ENCODE measurements at regions not wholly inside any gene's neighbourhood (a gene's known extent, or its start where the extent isn't known, plus 50 kb on each side); places are given as distances from the start of the nearest gene placed in this dataset.

DNA sequence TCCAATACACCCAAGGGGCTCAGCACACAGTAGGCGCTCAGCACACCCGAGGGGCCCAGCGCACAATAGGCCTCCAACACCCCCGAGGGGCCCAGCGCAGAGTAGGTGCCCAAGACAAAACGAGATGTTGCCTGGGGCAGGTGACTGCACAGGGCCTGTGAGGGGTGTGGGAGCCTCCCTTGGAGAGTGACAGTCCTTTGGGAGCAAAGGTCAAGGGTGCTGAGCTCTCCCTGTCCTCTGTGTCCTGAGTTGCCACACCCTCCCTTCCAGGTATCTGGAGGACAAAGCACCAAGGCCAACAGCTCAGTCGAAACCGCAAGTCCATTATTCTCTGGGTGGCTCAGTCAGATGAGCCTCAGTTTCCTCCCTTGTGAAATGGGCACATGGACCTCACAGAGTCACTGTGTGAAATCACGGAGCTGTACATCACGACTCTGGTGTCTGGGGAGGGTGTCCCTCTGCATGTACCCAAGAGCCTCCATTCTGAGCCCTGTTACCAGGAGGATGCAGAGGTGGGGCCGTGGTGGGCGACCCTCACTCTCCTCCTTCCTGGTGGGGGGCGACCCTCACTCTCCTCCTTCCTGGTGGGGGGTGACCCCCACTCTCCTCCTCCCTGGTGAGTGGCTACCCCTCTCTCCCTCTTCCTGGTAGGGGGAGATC lies 81.3 kb downstream of the FOXL3 start:
- Histone ChIP-seq H3K4me3 (no peak overlapping the region), H3K27ac (no peak overlapping the region), H3K36me3 (no peaks in the 10 kb centered on the region), H3K4me1 (no peaks in the 10 kb centered on the region), H3K27me3 (no peaks in the 10 kb centered on the region), H3K9me3 (no peaks in the 10 kb centered on the region)
- intact Hi-C loops (cut with DNase I) = no loop called here
- ATAC-seq = peak; percentile 3
- TF ChIP-seq, protein P1, sequence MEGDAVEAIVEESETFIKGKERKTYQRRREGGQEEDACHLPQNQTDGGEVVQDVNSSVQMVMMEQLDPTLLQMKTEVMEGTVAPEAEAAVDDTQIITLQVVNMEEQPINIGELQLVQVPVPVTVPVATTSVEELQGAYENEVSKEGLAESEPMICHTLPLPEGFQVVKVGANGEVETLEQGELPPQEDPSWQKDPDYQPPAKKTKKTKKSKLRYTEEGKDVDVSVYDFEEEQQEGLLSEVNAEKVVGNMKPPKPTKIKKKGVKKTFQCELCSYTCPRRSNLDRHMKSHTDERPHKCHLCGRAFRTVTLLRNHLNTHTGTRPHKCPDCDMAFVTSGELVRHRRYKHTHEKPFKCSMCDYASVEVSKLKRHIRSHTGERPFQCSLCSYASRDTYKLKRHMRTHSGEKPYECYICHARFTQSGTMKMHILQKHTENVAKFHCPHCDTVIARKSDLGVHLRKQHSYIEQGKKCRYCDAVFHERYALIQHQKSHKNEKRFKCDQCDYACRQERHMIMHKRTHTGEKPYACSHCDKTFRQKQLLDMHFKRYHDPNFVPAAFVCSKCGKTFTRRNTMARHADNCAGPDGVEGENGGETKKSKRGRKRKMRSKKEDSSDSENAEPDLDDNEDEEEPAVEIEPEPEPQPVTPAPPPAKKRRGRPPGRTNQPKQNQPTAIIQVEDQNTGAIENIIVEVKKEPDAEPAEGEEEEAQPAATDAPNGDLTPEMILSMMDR (IDR thresholded peaks at IDR 0.05) = no peak
- DNase-seq = no peak

DNA sequence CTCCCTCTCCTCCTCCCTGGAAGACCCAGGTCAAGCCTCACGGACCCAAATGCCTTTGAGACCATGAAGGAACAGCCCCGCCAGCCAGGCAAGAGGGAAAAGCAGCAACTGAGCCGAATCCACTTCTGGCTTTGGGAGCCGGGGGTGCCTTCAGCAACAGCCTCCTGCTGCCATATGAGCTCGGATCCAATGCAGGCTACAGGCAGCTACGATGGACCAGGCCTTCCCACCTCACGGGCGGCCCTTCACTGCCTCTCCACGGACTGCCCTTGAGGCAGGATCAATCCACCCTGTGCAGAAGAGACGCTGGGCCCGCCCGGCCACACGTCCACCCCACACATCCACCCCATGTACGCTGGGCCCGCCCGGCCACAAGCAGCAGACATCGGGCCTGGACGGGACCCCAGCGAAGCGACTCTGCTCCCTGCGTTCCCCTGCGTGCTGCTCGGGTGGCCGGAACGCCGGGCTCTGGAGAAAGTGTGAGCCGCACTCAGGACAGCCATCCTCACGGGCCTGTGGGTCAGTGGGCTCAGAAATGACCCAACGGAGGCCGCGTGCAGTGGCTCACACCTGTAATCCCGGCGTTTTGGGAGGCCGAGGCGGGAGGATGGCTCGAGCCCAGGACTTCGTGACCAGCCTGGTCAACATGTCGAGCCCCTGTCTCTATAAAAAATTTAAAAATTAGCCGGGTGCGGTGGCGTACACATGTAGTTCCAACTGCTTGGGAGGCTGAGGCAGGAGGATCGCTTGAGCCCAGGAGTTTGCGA lies 82.0 kb downstream of the FOXL3 start:
- peak; percentile 62 for DNase-seq
- no peak for ATAC-seq
- Histone ChIP-seq H3K4me3 (no peak overlapping the region), H3K36me3 (no peaks in the 10 kb centered on the region), H3K27ac (no peak overlapping the region), H3K4me1 (no peaks in the 10 kb centered on the region), H3K9me3 (no peaks in the 10 kb centered on the region), H3K27me3 (no peaks in the 10 kb centered on the region)
- intact Hi-C loops (cut with DNase I) = no loop called here
- TF ChIP-seq, protein P1 (IDR thresholded peaks at IDR 0.05) = no peak

DNA sequence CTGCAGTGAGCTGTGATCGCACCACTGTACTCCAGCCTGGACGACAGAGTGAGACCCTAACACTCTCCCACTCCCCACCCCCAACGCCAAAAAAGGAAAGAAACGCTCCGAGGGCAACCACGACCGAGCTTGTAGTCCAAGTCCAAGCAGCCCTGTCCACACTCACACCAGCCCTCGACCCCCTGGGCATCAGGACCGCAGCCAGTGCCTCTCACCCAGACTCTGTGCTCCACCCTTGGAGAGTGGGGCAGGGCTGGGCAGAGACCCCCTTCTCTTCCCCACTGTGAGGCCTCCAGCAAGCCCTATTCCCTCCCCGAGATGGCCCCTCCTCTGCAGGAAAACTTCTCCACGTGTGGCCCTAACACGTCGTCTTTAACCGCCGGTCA lies 82.6 kb downstream of the FOXL3 start:
- ATAC-seq (no peak), DNase-seq (peak; percentile 53)
- H3K4me1 ChIP-seq = no peaks in the 10 kb centered on the region
- no peak overlapping the region for H3K4me3 ChIP-seq
- no peaks in the 10 kb centered on the region for H3K36me3 ChIP-seq
- H3K27me3 ChIP-seq = no peaks in the 10 kb centered on the region
- TF ChIP-seq, protein P1 (IDR thresholded peaks at IDR 0.05) = no peak
- no peak overlapping the region for H3K27ac ChIP-seq
- intact Hi-C loops (cut with DNase I) = no loop called here
- no peaks in the 10 kb centered on the region for H3K9me3 ChIP-seq

DNA sequence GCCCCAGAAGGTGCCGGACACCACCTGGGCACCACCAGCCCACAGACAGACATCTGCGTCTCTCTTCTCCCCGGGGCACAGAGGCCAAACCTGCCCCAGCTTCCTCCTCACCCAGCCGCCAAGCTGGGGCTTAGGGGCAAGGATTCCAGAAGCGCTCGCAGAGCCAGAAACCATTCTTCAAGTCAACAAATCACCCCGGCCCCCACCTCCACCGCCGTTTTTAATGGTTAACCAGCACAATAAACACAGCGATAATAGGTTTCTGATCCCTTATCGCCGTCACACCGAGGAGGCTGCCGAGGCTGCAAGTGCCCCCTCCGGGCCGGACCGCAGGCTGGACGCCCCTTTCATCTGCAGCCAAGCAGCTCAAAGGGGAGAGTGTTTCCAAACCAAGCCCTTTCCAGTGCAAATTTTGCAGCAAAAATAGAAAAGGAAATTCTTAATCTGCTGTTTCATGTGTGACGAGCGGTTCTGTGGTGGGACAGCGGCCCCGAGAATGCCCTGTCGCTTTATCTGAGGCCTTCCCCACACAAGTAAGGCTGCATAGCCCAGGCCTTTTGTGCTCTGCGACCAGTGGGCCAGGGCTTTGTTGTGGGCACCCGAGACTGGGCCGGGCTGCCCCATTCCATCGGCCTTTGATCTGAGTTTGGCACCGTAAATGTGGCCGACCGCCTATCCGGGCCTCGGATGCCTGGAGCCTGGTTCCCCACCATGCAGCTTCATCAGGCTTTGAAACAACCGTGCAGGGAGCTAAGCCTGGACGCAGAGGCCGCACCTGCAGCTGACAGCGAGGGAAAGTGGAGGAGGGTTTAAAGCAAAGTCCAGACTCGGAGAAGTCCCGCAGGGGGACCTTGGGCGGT lies 83.2 kb downstream of the FOXL3 start:
- peak; percentile 63 for DNase-seq
- no peak overlapping the region for H3K27ac ChIP-seq
- no peaks in the 10 kb centered on the region for H3K9me3 ChIP-seq
- no peaks in the 10 kb centered on the region for H3K36me3 ChIP-seq
- no peaks in the 10 kb centered on the region for H3K4me1 ChIP-seq
- TF ChIP-seq, protein P1 (IDR thresholded peaks at IDR 0.05) = no peak
- H3K4me3 ChIP-seq = no peak overlapping the region
- ATAC-seq = no peak
- no peaks in the 10 kb centered on the region for H3K27me3 ChIP-seq
- intact Hi-C loops (cut with DNase I) = no loop called here

DNA sequence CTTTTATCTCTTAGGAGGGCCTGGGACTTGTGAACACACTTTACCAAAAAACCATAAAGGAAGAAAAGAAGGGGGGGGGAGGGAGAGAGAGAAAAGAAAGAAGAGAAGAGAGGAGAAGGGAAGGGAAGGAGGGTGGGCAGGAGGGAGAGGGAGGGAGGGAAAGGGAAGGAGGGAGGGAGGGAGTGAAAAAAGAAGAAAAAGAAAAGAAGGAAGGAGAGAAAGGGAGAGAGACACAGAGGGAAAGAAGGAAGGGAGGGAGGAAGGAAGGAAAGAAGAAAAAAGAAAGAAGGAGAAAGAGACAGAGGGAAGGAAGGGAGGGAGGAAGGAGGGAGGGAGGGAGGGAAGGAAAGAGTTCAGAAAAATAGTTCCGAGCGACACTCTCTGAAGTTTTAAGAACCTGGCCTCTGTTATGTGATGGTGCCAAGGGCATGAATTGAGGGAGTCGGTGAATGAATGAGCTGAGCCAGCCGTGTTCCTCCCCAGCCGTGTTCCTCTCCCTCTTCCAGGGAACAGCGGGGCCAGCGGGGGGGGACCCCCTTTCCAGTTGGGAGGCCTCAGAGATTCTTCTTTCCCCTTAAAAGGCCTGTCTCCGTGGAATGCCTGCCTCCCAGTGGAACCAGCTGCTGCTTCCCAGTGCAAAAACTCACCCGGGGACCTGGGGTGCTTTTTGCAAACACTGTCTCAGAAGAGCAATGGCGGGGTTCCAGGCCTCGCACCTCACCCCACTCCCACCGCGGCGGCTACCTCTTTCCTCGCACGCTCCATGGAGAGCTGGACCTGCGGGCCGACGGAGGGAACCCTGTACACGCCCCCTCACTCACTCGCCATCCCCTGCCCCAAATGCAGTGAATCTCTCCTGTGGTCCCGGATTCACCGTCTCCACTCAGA lies 84.1 kb downstream of the FOXL3 start:
- intact Hi-C loops (cut with DNase I) = no loop called here
- H3K27me3 ChIP-seq = no peaks in the 10 kb centered on the region
- TF ChIP-seq, protein P1 (IDR thresholded peaks at IDR 0.05) = no peak
- H3K9me3 ChIP-seq = no peaks in the 10 kb centered on the region
- peak; percentile 58 for DNase-seq
- H3K4me3 ChIP-seq = no peak overlapping the region
- ATAC-seq = no peak
- H3K4me1 ChIP-seq = peaks cover 2% of the 10 kb centered on the region
- no peak overlapping the region for H3K27ac ChIP-seq
- H3K36me3 ChIP-seq = no peaks in the 10 kb centered on the region

All from upper lobe of right lung (tissue), 1 donor.